Mesendoderm (in vitro differentiated cells): ENCODE measurements at regions not wholly inside any gene's neighbourhood (a gene's known extent, or its start where the extent isn't known, plus 50 kb on each side); places are given as distances from the start of the nearest gene placed in this dataset.

Source experiments
- DNase-seq: peaks from one replicate; pipeline ENCODE4 v3.0.0; 2013
- H2AK5ac ChIP-seq: 2 replicates; pipeline ENCODE4 v1.6.1; 2013; ENCODE audit warnings: low read length, inconsistent platforms
- H2BK120ac ChIP-seq: 2 replicates; pipeline ENCODE4 v1.6.1; 2013; ENCODE audit warnings: low read depth, mild to moderate bottlenecking, low read length, moderate library complexity, mixed read lengths
- H2BK15ac ChIP-seq: replicated peaks from 2 replicates; pipeline ENCODE4 v1.6.1; 2013; ENCODE audit warnings: low read depth, mild to moderate bottlenecking, moderate library complexity
- H2BK5ac ChIP-seq: 2 replicates; pipeline ENCODE4 v1.6.1; 2013; ENCODE audit warnings: low read length, inconsistent platforms
- H3K18ac ChIP-seq: 2 replicates; pipeline ENCODE4 v1.6.1; 2013; ENCODE audit warnings: mild to moderate bottlenecking, low read length, mixed read lengths
- H3K23ac ChIP-seq: one replicate; pipeline ENCODE4 v1.6.1; 2013; ENCODE audit warnings: low read length
- H3K27ac ChIP-seq: 2 replicates; pipeline ENCODE4 v1.5.1; 2013; ENCODE audit warnings: low read depth, mild to moderate bottlenecking, inconsistent platforms, low read length, moderate library complexity
- H3K27me3 ChIP-seq: 2 replicates; pipeline ENCODE4 v1.6.1; 2013; ENCODE audit warnings: low read length, control low read depth, mild to moderate bottlenecking, inconsistent platforms; ENCODE audit not compliant: insufficient read depth, poor library complexity
- H3K36me3 ChIP-seq: 2 replicates; pipeline ENCODE4 v1.6.1; 2013; ENCODE audit warnings: low read length, inconsistent platforms; ENCODE audit not compliant: control insufficient read depth, insufficient read depth
- H3K4ac ChIP-seq: one replicate; pipeline ENCODE4 v1.6.1; 2013; ENCODE audit warnings: low read depth, mild to moderate bottlenecking, low read length, moderate library complexity
- H3K4me1 ChIP-seq: 2 replicates; pipeline ENCODE4 v1.6.1; 2013; ENCODE audit warnings: low read depth, low read length, inconsistent platforms; ENCODE audit not compliant: control insufficient read depth
- H3K4me2 ChIP-seq: 2 replicates; pipeline ENCODE4 v1.6.1; 2013; ENCODE audit warnings: low read length
- H3K4me3 ChIP-seq: 2 replicates; pipeline ENCODE4 v1.5.1; 2013; ENCODE audit warnings: mild to moderate bottlenecking, low read length
- H3K56ac ChIP-seq: one replicate; pipeline ENCODE4 v1.6.1; 2013; ENCODE audit warnings: low read length
- H3K79me1 ChIP-seq: 2 replicates; pipeline ENCODE4 v1.6.1; 2013; ENCODE audit warnings: low read length, inconsistent platforms
- H3K79me2 ChIP-seq: 2 replicates; pipeline ENCODE4 v1.6.1; 2013; ENCODE audit warnings: mild to moderate bottlenecking, low read length; ENCODE audit not compliant: control insufficient read depth, insufficient read depth
- H3K9ac ChIP-seq: 2 replicates; pipeline ENCODE4 v1.6.1; 2013; ENCODE audit warnings: low read length, inconsistent platforms
- H4K5ac ChIP-seq: one replicate; pipeline ENCODE4 v1.6.1; 2013; ENCODE audit warnings: low read length
- H4K8ac ChIP-seq: one replicate; pipeline ENCODE4 v1.6.1; 2013; ENCODE audit warnings: low read depth, mild to moderate bottlenecking, control low read depth, low read length, moderate library complexity
- WGBS: extraction: QIAGEN DNeasy Blood & Tissue Kit; methylation state at CpG from one replicate; pipeline ENCODE4 v1.1.7; 2013; ENCODE audit warnings: low lambda C conversion rate, missing lambda C conversion rate; ENCODE audit not compliant: insufficient coverage; ENCODE audit errors: extremely low coverage; 5-methylcytosine and 5-hydroxymethylcytosine counted together

- Histone ChIP-seq H3K36me3 (no peaks in the 10 kb centered on the region), H3K27me3 (no peaks in the 10 kb centered on the region), H2AK5ac (no peak overlapping the region), H3K23ac (no peak overlapping the region), H2BK15ac (no peak overlapping the region), H4K5ac (no peak overlapping the region), H4K8ac (no peak overlapping the region), H3K4me1 (no peaks in the 10 kb centered on the region), H3K56ac (no peak overlapping the region), H2BK5ac (no peak overlapping the region), H3K4me3 (no peak overlapping the region), H3K27ac (no peak overlapping the region), H2BK120ac (no peak overlapping the region), H3K4ac (no peak overlapping the region), H3K9ac (no peak overlapping the region), H3K79me2 (no peaks in the 10 kb centered on the region), H3K18ac (no peak overlapping the region), H3K79me1 (no peaks in the 10 kb centered on the region), H3K4me2 (no peak overlapping the region)
- no CpG with 5 or more reads among the region's 3 CpGs for WGBS
- no peak for DNase-seq
Observed at GRCh38 chr5:35365758-35366157, 135.5 kb upstream of the PRLR start.

- Histone ChIP-seq H2BK15ac (no peak overlapping the region), H2AK5ac (no peak overlapping the region), H3K79me2 (no peaks in the 10 kb centered on the region), H2BK120ac (no peak overlapping the region), H3K4me3 (no peak overlapping the region), H3K23ac (no peak overlapping the region), H3K9ac (no peak overlapping the region), H2BK5ac (no peak overlapping the region), H3K79me1 (no peaks in the 10 kb centered on the region), H3K4ac (no peak overlapping the region), H4K5ac (no peak overlapping the region), H3K18ac (no peak overlapping the region), H3K4me1 (no peaks in the 10 kb centered on the region), H3K27me3 (no peaks in the 10 kb centered on the region), H3K4me2 (no peak overlapping the region), H3K36me3 (no peaks in the 10 kb centered on the region), H3K27ac (no peak overlapping the region), H3K56ac (no peak overlapping the region), H4K8ac (no peak overlapping the region)
- no CpG with 5 or more reads among the region's 2 CpGs for WGBS
- DNase-seq: no peak
Observed at GRCh38 chr5:35364350-35364749, 134.1 kb upstream of the PRLR start.

GRCh38 chr5:35363387-35363965 is 133.2 kb upstream of the PRLR start:
- Histone ChIP-seq H4K5ac (no peak overlapping the region), H3K23ac (no peak overlapping the region), H3K56ac (no peak overlapping the region), H3K27me3 (no peaks in the 10 kb centered on the region), H3K4ac (no peak overlapping the region), H3K9ac (no peak overlapping the region), H3K4me3 (no peak overlapping the region), H2BK5ac (no peak overlapping the region), H3K4me1 (no peaks in the 10 kb centered on the region), H2AK5ac (no peak overlapping the region), H3K27ac (no peak overlapping the region), H2BK15ac (no peak overlapping the region), H4K8ac (no peak overlapping the region), H3K79me1 (no peaks in the 10 kb centered on the region), H2BK120ac (no peak overlapping the region), H3K79me2 (no peaks in the 10 kb centered on the region), H3K36me3 (no peaks in the 10 kb centered on the region), H3K18ac (no peak overlapping the region), H3K4me2 (no peak overlapping the region)
- no CpG with 5 or more reads among the region's 4 CpGs for WGBS
- DNase-seq: no peak

GRCh38 chr5:35362772-35363171 is 132.5 kb upstream of the PRLR start:
- H3K9ac ChIP-seq: no peak overlapping the region
- no peak overlapping the region for H3K23ac ChIP-seq
- no peak overlapping the region for H2AK5ac ChIP-seq
- H2BK120ac ChIP-seq: no peak overlapping the region
- no peaks in the 10 kb centered on the region for H3K79me2 ChIP-seq
- no peak overlapping the region for H3K4ac ChIP-seq
- H3K79me1 ChIP-seq: no peaks in the 10 kb centered on the region
- no peaks in the 10 kb centered on the region for H3K36me3 ChIP-seq
- WGBS: no CpG with 5 or more reads among the region's 2 CpGs
- no peak overlapping the region for H4K8ac ChIP-seq
- no peak for DNase-seq
- H2BK15ac ChIP-seq: no peak overlapping the region
- H3K4me1 ChIP-seq: no peaks in the 10 kb centered on the region
- H2BK5ac ChIP-seq: no peak overlapping the region
- no peak overlapping the region for H3K4me3 ChIP-seq
- no peak overlapping the region for H3K56ac ChIP-seq
- H3K4me2 ChIP-seq: no peak overlapping the region
- no peak overlapping the region for H3K18ac ChIP-seq
- no peak overlapping the region for H4K5ac ChIP-seq
- H3K27me3 ChIP-seq: no peaks in the 10 kb centered on the region
- H3K27ac ChIP-seq: no peak overlapping the region

- H3K4me3 ChIP-seq: no peak overlapping the region
Observed at GRCh38 chr5:35360671-35361070, 130.4 kb upstream of the PRLR start.

DNA sequence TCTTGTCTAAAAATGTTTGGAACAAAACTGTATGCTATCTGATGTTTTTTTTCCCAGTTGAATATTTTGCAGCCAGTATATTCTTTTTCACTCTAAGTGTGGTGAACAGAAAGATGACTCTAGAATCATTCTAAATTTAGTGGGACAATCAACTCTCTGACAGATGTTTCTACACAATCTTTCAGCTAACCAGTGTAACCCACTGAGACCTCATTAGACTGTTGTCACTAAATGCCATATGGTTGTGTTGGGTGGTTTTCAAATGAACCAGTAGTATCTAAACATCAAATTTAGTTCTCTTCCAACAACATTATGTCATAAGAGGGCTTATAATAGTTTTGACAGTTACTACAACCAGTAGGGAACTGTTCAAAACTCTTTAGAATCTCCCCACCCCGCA is 129.6 kb upstream of the PRLR start:
- H3K27me3 ChIP-seq: no peaks in the 10 kb centered on the region
- no peak overlapping the region for H3K27ac ChIP-seq
- H3K4me3 ChIP-seq: no peak overlapping the region
- H3K4ac ChIP-seq: no peak overlapping the region
- no peak overlapping the region for H4K5ac ChIP-seq
- H2BK5ac ChIP-seq: no peak overlapping the region
- H3K56ac ChIP-seq: no peak overlapping the region
- H3K79me2 ChIP-seq: no peaks in the 10 kb centered on the region
- H3K4me2 ChIP-seq: no peak overlapping the region
- no CpG with 5 or more reads among the region's 1 CpG for WGBS
- no peak for DNase-seq
- H2BK120ac ChIP-seq: no peak overlapping the region
- no peaks in the 10 kb centered on the region for H3K79me1 ChIP-seq
- H2AK5ac ChIP-seq: no peak overlapping the region
- H3K18ac ChIP-seq: no peak overlapping the region
- H3K4me1 ChIP-seq: no peaks in the 10 kb centered on the region
- no peak overlapping the region for H3K23ac ChIP-seq
- no peak overlapping the region for H3K9ac ChIP-seq
- no peaks in the 10 kb centered on the region for H3K36me3 ChIP-seq
- no peak overlapping the region for H2BK15ac ChIP-seq
- no peak overlapping the region for H4K8ac ChIP-seq

More at GRCh38 chr5:35360671-35361070, 130.4 kb upstream of the PRLR start:
- no peaks in the 10 kb centered on the region for H3K79me2 ChIP-seq
- WGBS: no CpG with 5 or more reads among the region's 3 CpGs
- H3K27ac ChIP-seq: no peak overlapping the region
- no peak overlapping the region for H3K9ac ChIP-seq
- H3K56ac ChIP-seq: no peak overlapping the region
- no peak overlapping the region for H4K5ac ChIP-seq
- no peak overlapping the region for H3K4me2 ChIP-seq
- no peak overlapping the region for H4K8ac ChIP-seq
- H2BK15ac ChIP-seq: no peak overlapping the region
- H2BK5ac ChIP-seq: no peak overlapping the region
- no peak overlapping the region for H3K23ac ChIP-seq
- DNase-seq: no peak
- no peak overlapping the region for H3K18ac ChIP-seq
- no peaks in the 10 kb centered on the region for H3K4me1 ChIP-seq
- H3K79me1 ChIP-seq: no peaks in the 10 kb centered on the region
- H2BK120ac ChIP-seq: no peak overlapping the region
- no peaks in the 10 kb centered on the region for H3K36me3 ChIP-seq
- H2AK5ac ChIP-seq: no peak overlapping the region
- no peak overlapping the region for H3K4ac ChIP-seq
- no peaks in the 10 kb centered on the region for H3K27me3 ChIP-seq
